Immature natural killer cell (primary cell): ENCODE measurements at regions not wholly inside any gene's neighbourhood (a gene's known extent, or its start where the extent isn't known, plus 50 kb on each side); places are given as distances from the start of the nearest gene placed in this dataset.
"Not testable (repeated sequence)": the region's sequence is repeated elsewhere in the genome, so short reads cannot be mapped to it uniquely, and the experiment has no call there.

Experiments used
- DNase-seq, 3 donors: peaks; one replicate each; pipeline ENCODE4 v3.0.0; 2022; ENCODE audit warnings: mixed read lengths in 1 of 3
- H3K27ac Mint-ChIP-seq, 6 donors: one replicate each; pipeline ENCODE4 v1.8.0; 2020; ENCODE audit warnings: mixed read lengths in 6 of 6, mild to moderate bottlenecking in 5 of 6, inconsistent platforms in 4 of 6, moderate library complexity in 3 of 6
- H3K27me3 Mint-ChIP-seq, 3 donors: one replicate each; pipeline ENCODE4 v1.8.0; 2020 to 2021; ENCODE audit warnings: low read depth in 3 of 3, mild to moderate bottlenecking in 3 of 3, mixed read lengths in 3 of 3, moderate library complexity in 3 of 3, inconsistent platforms in 1 of 3
- H3K36me3 Mint-ChIP-seq, 3 donors: one replicate each; pipeline ENCODE4 v1.8.0; 2020; ENCODE audit warnings: mixed read lengths in 3 of 3, inconsistent platforms in 2 of 3, mild to moderate bottlenecking in 2 of 3
- H3K4me1 Mint-ChIP-seq, 2 donors: one replicate each; pipeline ENCODE4 v1.8.0; 2020; ENCODE audit warnings: inconsistent platforms in 2 of 2, mild to moderate bottlenecking in 2 of 2, mixed read lengths in 2 of 2, moderate library complexity in 1 of 2
- H3K4me3 Mint-ChIP-seq, 5 donors: one replicate each; pipeline ENCODE4 v1.8.0; 2020; ENCODE audit warnings: mild to moderate bottlenecking in 5 of 5, mixed read lengths in 5 of 5, inconsistent platforms in 3 of 5, moderate library complexity in 3 of 5
- H3K9me3 Mint-ChIP-seq, 6 donors: one replicate each; pipeline ENCODE4 v1.8.0; 2020; ENCODE audit warnings: mild to moderate bottlenecking in 6 of 6, mixed read lengths in 6 of 6, inconsistent platforms in 4 of 6, moderate library complexity in 3 of 6

- not testable (repeated sequence) for H3K27me3 Mint-ChIP-seq, H3K36me3 Mint-ChIP-seq, H3K4me3 Mint-ChIP-seq, DNase-seq, H3K27ac Mint-ChIP-seq, H3K9me3 Mint-ChIP-seq, H3K4me1 Mint-ChIP-seq
These were observed 171.8 kb upstream of the IL12B start for GRCh38 chr5:159502116-159502515.

GRCh38 chr5:159503236-159503635 is 172.9 kb upstream of the IL12B start:
- Mint-ChIP-seq H3K4me1 (no peaks in the 10 kb centered on the region), H3K27ac (no peak overlapping the region), H3K4me3 (no peak overlapping the region), H3K9me3 (peaks cover 0 to 3% (median 0%) of the 10 kb centered on the region in 6 donors), H3K36me3 (peaks cover 0 to 4% (median 0%) of the 10 kb centered on the region in 3 donors), H3K27me3 (peaks cover 1 to 9% (median 3%) of the 10 kb centered on the region in 3 donors)
- no peak for DNase-seq

GRCh38 chr5:159504106-159504856 is 174.0 kb upstream of the IL12B start:
- H3K27ac Mint-ChIP-seq: no peak overlapping the region
- no peak for DNase-seq
- no peaks in the 10 kb centered on the region for H3K4me1 Mint-ChIP-seq
- H3K9me3 Mint-ChIP-seq: peaks cover 0 to 3% (median 0%) of the 10 kb centered on the region in 6 donors
- no peak overlapping the region for H3K4me3 Mint-ChIP-seq
- no peaks in the 10 kb centered on the region for H3K36me3 Mint-ChIP-seq
- H3K27me3 Mint-ChIP-seq: peaks cover 1 to 9% (median 3%) of the 10 kb centered on the region in 3 donors

- peaks cover under 1 to 9% (median 3%) of the 10 kb centered on the region in 3 donors for H3K27me3 Mint-ChIP-seq
These were observed 174.6 kb upstream of the IL12B start for GRCh38 chr5:159504857-159505304.

GRCh38 chr5:159507055-159507454 is 176.8 kb upstream of the IL12B start:
- H3K27me3 Mint-ChIP-seq: peaks cover 2 to 9% (median 5%) of the 10 kb centered on the region in 3 donors
- no peak for DNase-seq
- peaks cover 0 to 6% (median 0%) of the 10 kb centered on the region in 3 donors for H3K36me3 Mint-ChIP-seq
- no peak overlapping the region for H3K4me3 Mint-ChIP-seq
- no peaks in the 10 kb centered on the region for H3K9me3 Mint-ChIP-seq
- no peaks in the 10 kb centered on the region for H3K4me1 Mint-ChIP-seq
- H3K27ac Mint-ChIP-seq: no peak overlapping the region

More at GRCh38 chr5:159504857-159505304, 174.6 kb upstream of the IL12B start:
- H3K36me3 Mint-ChIP-seq: no peaks in the 10 kb centered on the region
- H3K4me1 Mint-ChIP-seq: no peaks in the 10 kb centered on the region
- no peak for DNase-seq
- H3K27ac Mint-ChIP-seq: no peak overlapping the region
- H3K4me3 Mint-ChIP-seq: no peak overlapping the region
- peaks cover 0 to 3% (median 0%) of the 10 kb centered on the region in 6 donors for H3K9me3 Mint-ChIP-seq

GRCh38 chr5:159507661-159508060 is 177.4 kb upstream of the IL12B start:
- no peak overlapping the region for H3K27ac Mint-ChIP-seq
- no peak for DNase-seq

GRCh38 chr5:159508344-159508743 is 178.1 kb upstream of the IL12B start:
- Mint-ChIP-seq H3K4me3 (no peak overlapping the region), H3K27ac (no peak overlapping the region), H3K4me1 (no peaks in the 10 kb centered on the region), H3K9me3 (no peaks in the 10 kb centered on the region), H3K27me3 (peaks cover 4 to 10% (median 5%) of the 10 kb centered on the region in 3 donors), H3K36me3 (peaks cover 0 to 6% (median 0%) of the 10 kb centered on the region in 3 donors)
- DNase-seq: no peak

More at GRCh38 chr5:159507661-159508060, 177.4 kb upstream of the IL12B start:
- H3K27me3 Mint-ChIP-seq: peaks cover 4 to 10% (median 5%) of the 10 kb centered on the region in 3 donors
- peaks cover 0 to 6% (median 0%) of the 10 kb centered on the region in 3 donors for H3K36me3 Mint-ChIP-seq
- no peak overlapping the region for H3K4me3 Mint-ChIP-seq
- H3K9me3 Mint-ChIP-seq: no peaks in the 10 kb centered on the region
- no peaks in the 10 kb centered on the region for H3K4me1 Mint-ChIP-seq

GRCh38 chr5:159509002-159509660 is 178.8 kb upstream of the IL12B start:
- Mint-ChIP-seq H3K4me3 (no peak overlapping the region), H3K9me3 (no peaks in the 10 kb centered on the region), H3K4me1 (no peaks in the 10 kb centered on the region), H3K36me3 (peaks cover 0 to 6% (median 0%) of the 10 kb centered on the region in 3 donors), H3K27ac (no peak overlapping the region), H3K27me3 (peaks cover 5 to 10% (median 6%) of the 10 kb centered on the region in 3 donors)
- DNase-seq: no peak

- Mint-ChIP-seq H3K4me1 (no peaks in the 10 kb centered on the region), H3K9me3 (no peaks in the 10 kb centered on the region), H3K27me3 (peaks cover 6 to 14% (median 7%) of the 10 kb centered on the region in 3 donors), H3K36me3 (peaks cover 0 to 6% (median 0%) of the 10 kb centered on the region in 3 donors), H3K27ac (no peak overlapping the region), H3K4me3 (no peak overlapping the region)
- DNase-seq: no peak
These were observed 180.0 kb upstream of the IL12B start for GRCh38 chr5:159510282-159510681.

GRCh38 chr5:159511570-159511969 is 181.3 kb upstream of the IL12B start:
- Mint-ChIP-seq H3K36me3 (peaks cover 0 to 6% (median 0%) of the 10 kb centered on the region in 3 donors), H3K4me3 (no peak overlapping the region), H3K4me1 (peaks cover 3 to 7% of the 10 kb centered on the region in 2 donors), H3K27me3 (peaks cover 6 to 14% (median 6%) of the 10 kb centered on the region in 3 donors), H3K9me3 (no peaks in the 10 kb centered on the region), H3K27ac (no peak overlapping the region)
- DNase-seq: no peak

- peaks cover 6 to 10% (median 6%) of the 10 kb centered on the region in 3 donors for H3K27me3 Mint-ChIP-seq
- H3K27ac Mint-ChIP-seq: no peak overlapping the region
- peaks cover 0 to 6% (median 0%) of the 10 kb centered on the region in 3 donors for H3K36me3 Mint-ChIP-seq
These were observed 181.8 kb upstream of the IL12B start for GRCh38 chr5:159512064-159512463.

GRCh38 chr5:159514229-159514810 is 184.0 kb upstream of the IL12B start:
- no peak for DNase-seq
- Mint-ChIP-seq H3K4me3 (no peak overlapping the region), H3K36me3 (peaks cover 0 to 6% (median 0%) of the 10 kb centered on the region in 3 donors), H3K27me3 (peaks cover 6 to 12% (median 6%) of the 10 kb centered on the region in 3 donors), H3K27ac (no peak overlapping the region), H3K9me3 (peaks cover 0 to 2% (median 0%) of the 10 kb centered on the region in 6 donors), H3K4me1 (peaks cover 3 to 7% of the 10 kb centered on the region in 2 donors)

More at GRCh38 chr5:159512064-159512463, 181.8 kb upstream of the IL12B start:
- Mint-ChIP-seq H3K4me3 (no peak overlapping the region), H3K9me3 (no peaks in the 10 kb centered on the region), H3K4me1 (peaks cover 3 to 7% of the 10 kb centered on the region in 2 donors)
- no peak for DNase-seq

GRCh38 chr5:159515197-159515596 is 184.9 kb upstream of the IL12B start:
- Mint-ChIP-seq H3K4me3 (no peak overlapping the region), H3K27me3 (peaks cover 6 to 14% (median 6%) of the 10 kb centered on the region in 3 donors), H3K27ac (no peak overlapping the region), H3K4me1 (peaks cover 3 to 7% of the 10 kb centered on the region in 2 donors), H3K9me3 (peaks cover 0 to 2% (median 0%) of the 10 kb centered on the region in 6 donors), H3K36me3 (peaks cover 0 to 6% (median 0%) of the 10 kb centered on the region in 3 donors)
- DNase-seq: no peak
